NCI-H2196 treated with DMSO at 0.1 percent for 48 hours (cell line): ENCODE measurements at regions not wholly inside any gene's neighbourhood (a gene's known extent, or its start where the extent isn't known, plus 50 kb on each side); places are given as distances from the start of the nearest gene placed in this dataset.

ENCODE experiments used
- DNase-seq: peaks from one replicate; lab custom pipeline; 2025; ENCODE audit not compliant: unreplicated experiment; lab: John Stamatoyannopoulos, UW

DNA sequence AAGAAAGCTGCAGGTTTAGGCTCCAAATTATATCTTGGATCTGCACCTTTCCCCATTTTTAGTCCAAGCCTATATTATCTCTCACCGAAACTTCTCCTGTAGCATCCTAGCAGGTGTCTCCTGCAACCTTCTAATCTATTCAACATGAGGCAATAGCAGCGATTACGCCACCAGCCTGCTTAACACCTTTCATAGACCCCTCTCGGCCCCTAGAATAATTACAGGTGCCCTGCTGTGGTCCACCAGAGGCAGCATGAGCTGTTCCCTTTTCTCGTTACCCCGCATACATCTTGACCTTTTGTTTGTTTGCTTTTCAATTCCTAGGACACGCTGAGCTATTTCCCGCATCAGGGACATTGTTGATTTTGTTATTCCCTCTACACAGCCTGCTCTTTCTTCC lies 361.9 kb downstream of the CYRIA start:
- no peak for DNase-seq

DNA sequence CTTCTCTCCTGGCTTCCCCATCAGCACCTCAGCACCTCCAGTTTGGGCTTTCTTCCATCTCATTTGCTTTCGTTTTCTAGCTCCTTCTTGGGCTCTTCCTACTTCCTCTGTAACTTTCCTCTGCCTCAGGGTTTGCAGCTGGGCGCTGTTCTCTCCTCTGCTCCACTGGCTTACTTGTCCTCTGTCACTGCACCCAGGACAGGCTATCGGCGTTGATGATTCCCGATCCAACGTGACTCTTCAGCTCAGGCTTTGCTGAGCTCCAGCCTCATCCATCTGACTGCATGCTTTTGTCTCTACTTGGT lies 362.4 kb downstream of the CYRIA start:
- no peak for DNase-seq

DNA sequence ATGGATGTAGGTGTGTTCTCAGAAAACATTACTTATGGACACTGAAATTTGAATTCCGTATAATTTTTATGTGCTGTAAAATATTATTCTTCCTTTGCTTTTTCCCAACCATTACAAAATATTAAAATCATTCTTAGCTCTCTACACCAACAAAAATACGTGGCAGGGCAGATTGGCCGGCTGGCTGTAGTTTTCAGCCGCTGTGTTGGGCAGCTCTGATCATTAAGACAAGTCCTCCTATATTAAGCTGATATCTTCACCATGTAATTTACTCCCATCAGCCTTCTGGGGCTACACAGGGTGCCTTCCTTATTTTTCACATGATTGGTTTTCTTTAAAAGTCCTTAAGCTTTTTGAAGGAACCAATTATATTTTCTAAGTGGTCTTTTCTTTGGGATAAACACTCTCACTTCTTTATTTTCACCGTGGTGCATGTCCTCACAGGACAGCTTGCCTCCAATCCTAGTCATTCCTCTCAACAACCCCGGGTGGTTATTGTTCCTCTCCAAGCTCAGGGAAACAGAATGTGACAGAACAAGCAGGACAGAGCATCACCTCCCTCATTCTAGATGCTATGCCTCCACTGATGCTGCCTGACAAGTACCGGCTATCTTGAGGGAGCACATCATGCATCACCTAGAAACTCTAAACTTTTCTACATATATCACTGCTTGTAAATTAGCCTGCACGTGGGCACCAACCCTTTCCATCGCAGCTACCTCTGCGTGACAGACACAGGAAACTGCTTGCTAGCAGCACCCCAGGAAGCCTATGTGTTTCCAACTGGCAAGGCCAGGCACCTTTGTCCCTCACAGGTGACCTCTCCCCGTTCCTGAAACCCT lies 362.3 kb downstream of the MYCN start:
- no peak for DNase-seq

DNA sequence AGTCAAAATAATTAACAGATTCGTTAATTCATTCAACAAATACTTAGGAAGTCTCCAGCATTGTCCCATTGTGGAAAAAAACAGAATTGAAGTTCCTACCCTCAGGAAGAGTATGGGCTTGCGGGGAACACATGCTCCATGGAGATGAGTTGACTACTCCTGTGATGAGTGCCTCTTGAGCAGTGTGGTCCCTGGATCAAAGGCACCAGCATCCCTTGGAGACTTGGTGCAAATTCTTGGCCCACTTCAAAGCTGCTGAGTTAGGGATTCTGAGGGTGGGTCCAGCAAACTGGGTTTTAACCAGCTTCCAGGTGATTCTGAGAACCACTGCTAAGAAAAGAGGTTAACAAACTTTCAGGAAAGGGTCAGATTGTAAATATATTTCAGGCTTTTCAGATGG lies 361.6 kb downstream of the MYCN start:
- DNase-seq: no peak

DNA sequence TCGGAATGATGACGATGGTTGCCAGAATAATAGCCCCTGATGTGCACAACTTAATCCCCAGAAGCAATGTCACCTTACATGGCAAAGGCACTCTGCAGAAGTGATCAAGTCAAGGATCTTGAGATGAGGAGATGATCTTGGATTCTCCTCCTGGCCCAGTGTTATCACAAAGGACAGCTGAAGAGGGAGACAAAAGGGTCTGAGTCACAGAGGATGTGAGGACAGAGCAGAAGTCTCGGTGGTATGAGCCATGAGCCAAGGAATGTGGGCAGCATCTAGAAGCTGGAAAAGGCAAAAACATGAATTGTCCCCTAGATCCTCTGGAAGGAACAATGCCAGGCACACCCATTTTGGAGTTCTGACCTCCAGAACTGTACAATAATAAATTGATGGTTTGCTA lies 358.5 kb downstream of the MYCN start:
- no peak for DNase-seq

DNA sequence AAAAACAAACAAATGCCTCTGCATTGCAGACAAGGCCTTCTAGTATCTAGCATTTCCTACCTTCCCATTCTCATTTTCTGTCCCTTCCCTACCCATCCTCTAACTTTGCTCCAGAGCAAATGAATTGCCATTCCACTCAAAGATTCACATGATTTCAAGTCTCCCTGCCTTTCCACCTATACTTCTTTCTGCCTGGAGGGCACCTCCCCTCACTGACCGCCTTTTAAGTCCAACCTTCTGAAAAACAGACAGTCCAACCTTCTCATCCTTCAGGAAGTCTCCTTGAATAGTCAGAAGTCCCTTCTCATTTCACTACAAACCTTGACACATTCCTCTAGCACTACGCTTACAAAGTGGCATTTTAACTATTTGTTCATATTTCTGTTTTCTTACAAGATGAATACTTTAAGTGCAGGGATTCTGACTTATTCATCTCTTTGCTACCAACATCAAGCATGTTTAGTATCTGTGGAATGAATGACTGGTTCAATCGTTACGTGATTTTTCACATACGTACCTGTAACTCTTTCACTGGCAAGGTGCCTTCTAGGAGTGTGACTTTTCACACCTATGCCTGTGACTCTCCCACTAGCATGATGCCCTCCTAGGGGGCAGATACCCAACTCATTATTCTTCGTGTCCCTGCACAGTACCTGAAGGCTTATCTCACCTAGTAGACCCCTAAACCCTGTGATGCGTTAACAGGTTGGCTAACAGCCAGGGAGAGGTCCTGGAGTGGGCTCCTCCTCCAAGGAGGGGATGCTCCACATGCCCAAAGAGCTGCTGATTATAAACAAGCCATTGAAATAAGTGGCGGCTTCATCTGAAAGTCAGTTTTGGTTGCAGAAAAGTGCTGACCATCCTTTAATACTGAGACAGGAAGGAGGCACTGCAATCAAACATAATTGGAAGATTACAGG lies 356.2 kb downstream of the MYCN start:
- DNase-seq: no peak

DNA sequence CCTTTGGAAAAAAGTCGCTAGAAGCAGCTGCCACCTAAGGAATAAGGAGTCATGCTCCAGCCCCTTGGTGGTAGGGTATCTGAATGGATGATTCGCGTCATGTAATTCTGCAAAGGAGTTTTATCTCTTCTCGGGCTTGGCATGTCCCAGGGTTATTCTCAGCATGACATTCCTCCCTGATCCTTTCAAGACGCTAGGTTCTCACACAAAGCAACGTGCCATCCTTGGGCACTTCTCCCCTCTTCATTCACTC lies 355.6 kb downstream of the MYCN start:
- DNase-seq: no peak

DNA sequence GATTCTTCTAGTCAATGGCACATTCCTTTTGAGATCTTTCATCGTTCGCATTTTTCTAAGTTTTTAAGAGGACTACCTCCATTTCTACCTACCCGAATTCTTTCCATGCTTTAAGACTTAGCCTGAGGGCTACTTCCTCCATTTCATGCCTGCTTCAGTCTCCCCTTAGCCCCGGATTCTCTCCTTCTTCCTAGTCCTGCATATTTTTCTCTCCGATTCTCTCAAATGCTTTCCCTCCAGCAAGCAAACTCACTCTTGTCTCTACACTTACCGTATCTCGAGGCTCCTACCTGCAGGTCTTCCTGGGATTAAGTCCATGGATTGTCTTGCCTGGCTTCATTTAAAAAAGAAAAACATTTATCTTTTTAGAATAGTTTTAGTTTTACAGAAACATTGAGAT lies 354.4 kb downstream of the MYCN start:
- no peak for DNase-seq

DNA sequence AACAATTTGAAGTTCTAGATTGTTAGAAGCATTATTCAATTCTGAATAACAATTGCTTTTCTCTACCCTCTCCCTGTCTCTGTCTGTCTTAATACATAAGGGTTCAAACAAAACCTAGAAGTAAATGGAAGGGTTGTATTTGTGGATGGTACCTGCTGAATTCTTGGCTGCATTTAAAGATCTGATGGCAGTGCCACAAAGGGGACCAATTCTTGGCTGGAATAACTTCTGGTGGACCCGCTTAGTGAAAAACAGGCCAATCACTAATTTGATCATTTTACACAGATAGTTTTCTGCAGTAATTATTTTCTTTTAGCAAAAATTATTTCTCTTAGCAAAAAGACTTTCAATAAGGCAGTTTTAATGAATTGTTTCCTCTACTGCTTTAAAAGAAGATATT lies 353.5 kb downstream of the MYCN start:
- DNase-seq: no peak

DNA sequence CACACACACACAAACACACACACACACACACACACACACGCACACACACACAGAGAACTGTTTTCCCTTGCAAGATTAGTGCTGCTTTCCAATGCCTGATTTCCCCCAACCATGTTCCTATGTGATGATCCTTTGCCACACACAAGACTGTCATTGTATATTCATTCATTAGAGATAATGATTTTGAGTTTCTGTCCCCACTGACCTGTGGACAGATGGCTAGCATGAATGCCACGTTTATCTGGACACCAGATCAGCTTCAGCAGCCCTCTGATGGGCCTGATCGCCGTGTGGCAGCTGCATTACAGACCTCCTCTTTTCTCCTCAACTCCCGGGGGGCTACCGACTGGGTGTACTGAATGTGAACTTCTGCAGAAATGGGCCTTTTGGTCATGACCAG lies 353.0 kb downstream of the MYCN start:
- DNase-seq: no peak

DNA sequence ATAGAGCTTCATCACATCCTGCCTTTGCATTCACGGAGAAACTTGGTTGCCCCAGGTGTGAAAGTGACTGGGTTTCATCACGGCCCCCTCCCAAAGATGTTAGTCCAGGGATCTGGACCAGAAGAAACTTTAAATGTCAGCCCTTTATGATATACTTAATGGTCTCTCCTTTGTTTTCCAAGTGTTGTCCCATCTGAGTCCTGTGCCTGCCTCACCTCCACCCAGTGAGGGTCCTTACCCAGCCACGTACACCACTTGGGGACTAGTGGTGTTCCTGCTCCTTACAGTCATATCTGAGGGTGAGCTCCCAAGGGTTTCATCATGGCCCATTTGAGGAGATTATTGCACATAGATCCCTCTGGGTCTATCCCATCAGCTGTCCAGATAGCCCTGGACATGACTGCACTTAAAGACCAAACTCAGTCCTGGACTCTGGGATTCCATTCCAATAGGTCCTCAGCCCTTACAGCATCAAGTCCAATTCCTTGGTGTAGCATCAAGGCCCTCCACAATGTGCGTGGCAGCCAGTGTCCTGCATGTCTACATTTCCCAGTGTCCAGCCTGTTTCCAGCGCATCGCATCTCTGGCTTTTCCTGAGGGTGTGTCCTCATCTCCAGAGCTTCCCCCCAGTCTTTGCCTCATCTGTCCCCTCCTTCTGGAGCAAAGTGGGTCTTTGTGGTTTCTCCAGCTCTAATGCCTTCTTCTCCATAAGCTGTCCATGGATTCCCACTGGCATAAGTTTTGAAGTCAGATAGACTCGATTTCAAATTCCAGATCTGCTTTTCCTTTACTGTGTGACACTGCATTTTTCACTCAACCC lies 351.6 kb downstream of the MYCN start:
- no peak for DNase-seq

DNA sequence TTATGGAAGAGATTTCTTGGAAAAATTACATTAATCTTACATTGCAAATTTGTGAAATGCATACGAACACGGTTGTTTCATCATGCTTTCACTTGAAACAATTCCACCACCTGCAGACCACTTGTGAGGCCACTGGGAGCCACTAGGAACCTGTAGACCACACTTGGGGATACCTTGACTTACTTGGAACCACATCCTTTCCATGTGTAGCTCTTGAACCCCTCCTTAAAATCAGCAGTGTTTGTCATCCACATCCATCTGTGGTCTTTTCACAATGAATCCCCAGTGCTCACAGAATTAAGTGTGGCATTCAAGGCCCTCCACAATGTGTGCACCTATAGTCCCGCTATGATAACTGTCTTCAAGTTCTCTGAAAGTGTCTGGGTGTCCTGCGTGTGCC lies 350.9 kb downstream of the MYCN start:
- DNase-seq: no peak

DNA sequence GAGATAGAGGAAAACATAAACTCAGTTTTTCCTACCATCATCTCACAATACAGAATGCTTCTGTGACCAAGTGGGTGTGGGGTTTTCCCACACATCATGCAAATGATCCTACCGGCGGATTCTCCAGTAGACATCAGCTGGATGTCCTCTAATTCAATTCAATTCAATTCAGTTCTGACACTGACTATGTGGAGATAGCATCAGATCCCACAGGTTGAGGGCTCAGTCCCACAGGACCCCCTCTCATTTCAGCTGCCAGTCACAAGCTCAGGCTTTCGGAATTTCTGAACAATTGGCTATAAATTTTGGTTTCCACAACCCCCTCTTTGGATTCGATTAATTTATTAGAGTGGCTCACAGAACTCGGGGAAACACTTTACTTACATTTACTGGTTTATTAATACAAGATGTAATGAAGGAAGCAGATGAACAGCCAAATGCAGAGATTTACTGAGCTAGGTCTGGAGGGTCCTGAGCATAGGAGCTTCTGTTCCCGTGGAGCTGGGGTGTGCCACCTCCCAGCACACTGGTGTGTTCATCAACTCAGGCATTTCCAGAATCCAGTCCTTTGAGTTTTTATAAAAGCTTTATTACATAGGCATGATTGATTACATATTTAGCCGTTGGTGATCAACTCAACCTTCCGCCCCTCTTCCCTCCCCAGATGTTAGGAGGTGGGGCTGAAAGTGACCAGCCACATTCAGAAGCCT lies 350.1 kb downstream of the MYCN start:
- no peak for DNase-seq

DNA sequence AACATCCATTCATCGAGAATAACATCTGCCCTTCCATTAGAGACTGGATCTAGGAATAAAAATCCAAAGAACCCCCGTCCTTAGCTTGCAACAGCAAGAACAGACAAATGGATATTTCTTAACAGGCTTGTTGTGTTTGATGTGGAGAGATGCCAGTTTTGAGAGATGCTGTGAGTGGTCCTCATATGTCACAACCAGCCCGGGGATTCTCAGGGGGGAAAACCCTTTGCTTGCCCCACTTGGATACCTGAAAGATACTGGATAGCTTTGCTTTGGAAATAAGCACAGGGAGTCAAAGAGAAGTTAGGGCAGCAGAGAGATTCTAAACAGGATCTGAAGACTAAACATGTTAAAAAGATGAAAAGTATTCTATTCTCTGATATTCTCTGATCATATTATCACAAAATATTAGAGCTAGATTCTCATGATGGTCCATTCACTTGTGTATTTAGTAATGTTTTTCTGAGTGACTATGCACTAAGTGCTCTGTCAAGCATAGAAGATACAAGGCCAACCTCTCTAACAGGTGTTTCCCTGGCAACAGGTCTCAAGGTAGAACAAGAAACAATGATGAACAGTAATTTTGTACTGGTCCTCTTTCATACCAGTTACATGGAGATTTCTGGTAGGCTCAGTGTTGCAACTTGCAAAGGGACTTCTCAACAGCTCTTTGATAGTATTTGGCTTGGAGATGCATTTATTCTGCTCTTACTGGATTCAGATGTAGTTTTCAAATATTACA lies 348.2 kb downstream of the MYCN start:
- DNase-seq: no peak

DNA sequence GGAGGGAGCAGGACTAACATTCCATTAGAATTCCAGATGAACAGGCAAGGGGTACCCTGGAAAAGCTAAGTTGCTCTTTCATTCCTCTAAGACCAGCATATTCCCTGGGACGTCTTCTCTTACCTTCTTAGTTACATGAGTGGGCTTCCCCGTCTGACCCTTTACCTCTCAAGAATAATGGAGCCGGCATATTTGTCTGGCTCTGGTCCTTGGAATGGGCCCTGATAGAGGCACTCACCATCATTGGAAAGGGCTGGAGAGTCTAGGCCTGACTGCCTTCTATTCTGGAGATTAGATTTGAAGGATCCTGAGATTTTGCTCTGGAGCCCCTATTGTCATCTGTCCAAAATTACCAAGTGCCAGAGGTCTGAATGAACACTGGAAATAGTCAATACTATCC lies 347.5 kb downstream of the MYCN start:
- no peak for DNase-seq

DNA sequence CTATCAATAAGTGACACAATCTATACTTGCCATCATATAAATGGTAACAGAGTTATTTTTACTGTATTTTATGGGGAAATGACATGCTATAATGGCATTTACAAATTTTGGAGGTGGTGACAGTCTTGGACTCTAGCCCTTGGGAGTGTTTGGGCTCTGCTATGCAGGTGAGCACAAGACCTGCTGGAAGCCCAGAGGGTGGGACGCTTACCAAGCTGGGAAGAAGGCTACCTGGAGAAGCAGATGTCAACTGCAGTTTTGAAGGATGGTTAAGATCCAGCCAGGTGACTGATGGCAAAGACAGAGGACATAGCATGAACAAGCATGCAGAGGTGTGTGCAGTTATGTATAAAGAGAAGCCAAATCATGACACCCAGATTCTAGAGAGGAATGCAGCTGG lies 346.9 kb downstream of the MYCN start:
- DNase-seq: no peak

DNA sequence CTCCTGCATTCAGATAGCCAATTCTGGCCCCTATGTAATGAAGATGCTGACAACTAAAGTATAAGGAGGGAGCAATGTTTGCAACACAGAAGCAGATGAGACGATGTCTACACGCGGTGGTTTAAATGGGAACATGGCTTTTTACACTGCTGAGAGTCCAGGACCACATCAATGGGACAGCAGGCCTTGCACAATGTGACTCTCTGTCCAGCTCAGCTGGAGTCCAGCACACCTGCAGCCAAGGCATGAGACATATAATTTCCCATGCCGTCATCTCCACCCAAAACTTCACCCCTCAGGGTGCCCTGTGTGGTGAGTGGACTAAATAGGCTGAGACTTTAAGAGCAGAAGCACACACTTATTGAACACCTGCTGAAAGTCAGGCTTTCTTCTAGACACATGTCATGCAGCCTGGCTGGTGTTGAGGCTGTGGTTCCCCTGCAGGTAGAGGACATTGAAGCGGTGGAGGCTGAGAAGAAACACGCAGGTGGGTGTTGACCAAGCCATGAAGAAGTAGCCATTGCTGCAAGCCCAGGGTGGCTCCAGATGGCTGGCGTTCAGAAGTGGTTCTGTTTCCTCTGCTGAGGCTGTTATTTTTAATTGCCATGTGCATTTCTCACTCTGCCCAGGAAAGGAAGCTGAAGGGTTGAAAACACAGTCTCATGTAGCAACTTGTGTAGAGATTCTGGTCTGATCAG lies 345.6 kb downstream of the MYCN start:
- no peak for DNase-seq

DNA sequence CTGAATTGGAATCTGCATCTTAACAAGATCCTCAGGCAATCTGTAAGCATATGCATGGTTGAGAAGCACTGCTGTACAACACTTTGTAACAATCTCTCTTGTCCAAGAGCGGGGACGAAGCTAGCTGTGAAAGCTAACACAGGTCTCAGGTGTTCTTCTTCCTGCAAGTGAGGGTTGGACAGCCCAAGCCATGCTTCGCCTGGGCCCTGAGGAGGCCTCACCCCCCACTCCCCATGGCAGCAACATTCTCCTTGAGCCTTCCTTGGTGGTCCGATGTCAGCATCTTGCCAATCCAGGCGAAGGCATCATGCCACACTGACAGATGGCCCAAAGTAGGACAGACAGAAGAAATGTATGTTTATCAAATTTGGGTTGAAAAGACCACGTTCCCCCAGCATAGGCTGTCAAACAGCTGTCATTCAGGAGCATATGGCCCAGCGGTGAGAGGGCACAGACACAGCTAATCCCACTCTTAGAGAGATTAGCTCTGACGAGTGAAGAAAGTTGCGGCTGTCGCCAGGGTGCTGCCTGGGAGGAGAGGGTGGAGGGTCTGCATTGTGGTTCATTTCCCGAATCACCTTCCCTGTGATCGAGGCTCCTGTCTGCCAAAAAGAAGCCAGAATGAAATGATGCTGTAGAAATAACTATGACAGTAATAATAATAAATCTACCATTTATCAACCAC lies 344.7 kb downstream of the MYCN start:
- no peak for DNase-seq

DNA sequence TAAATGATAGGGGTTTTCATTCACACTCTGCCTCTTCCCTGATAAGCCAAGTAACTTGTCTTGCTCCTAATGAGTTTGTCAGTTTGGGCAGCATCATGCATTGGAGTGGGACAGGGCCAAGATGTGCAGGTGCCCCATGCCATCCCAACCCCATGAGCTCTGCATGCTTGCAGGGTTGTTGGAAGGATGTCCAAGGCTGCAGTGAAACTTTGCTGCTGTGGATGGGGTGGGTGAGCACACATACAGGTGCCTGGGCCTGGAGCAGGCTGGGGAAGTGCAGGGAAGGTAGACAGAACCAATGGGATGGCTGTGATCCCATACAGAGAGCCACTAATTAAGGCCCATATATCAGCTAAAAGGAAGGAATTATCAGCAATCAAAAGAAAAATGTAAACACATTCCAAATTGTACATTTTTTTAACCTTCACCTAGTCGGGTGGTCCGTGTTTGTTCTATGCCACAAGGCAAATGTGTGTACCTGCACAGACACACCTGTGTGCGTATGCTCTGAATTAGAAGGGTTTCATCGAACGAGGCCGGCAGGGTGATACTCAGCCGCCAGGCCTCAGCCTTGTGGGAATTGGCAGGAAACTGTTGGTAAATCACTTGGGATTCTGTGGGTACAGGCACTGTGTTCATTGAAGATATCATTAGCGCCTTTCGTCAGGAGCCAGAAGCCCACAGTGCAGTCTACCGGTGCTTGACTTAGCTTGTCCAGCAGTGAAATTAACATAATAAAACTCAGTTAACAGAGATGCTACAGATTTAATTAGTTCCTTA lies 342.9 kb downstream of the MYCN start:
- no peak for DNase-seq
